Inflammatory macrophage (primary cell): ENCODE measurements at regions not wholly inside any gene's neighbourhood (a gene's known extent, or its start where the extent isn't known, plus 50 kb on each side); places are given as distances from the start of the nearest gene placed in this dataset.

Experiments used
- DNase-seq, 2 donors: peaks; one replicate each; pipeline ENCODE4 v3.0.0-alpha.2; 2020 to 2022

GRCh38 chr2:38202713-38203445 lies 126.9 kb upstream of the CYP1B1 start:
- no peak for DNase-seq

- DNase-seq = no peak
Observed at GRCh38 chr2:38201784-38202183, 125.8 kb upstream of the CYP1B1 start.

- DNase-seq = no peak
Observed at GRCh38 chr2:38200598-38200997, 124.6 kb upstream of the CYP1B1 start.

- no peak for DNase-seq
Observed at GRCh38 chr2:38199127-38199526, 123.2 kb upstream of the CYP1B1 start.

- no peak for DNase-seq
Observed at GRCh38 chr2:38194751-38195150, 118.8 kb upstream of the CYP1B1 start.

GRCh38 chr2:38192976-38193375 lies 117.0 kb upstream of the CYP1B1 start:
- peak; percentile 21 to 43 for DNase-seq

- DNase-seq = no peak
Observed at GRCh38 chr2:38192046-38192445, 116.1 kb upstream of the CYP1B1 start.

GRCh38 chr2:38191516-38191915 lies 115.6 kb upstream of the CYP1B1 start:
- DNase-seq = no peak

GRCh38 chr2:38190542-38191218 lies 114.7 kb upstream of the CYP1B1 start:
- DNase-seq = peak in 1 of 2 donors; percentile 33

GRCh38 chr2:38187541-38188011 lies 111.6 kb upstream of the CYP1B1 start:
- DNase-seq = no peak

- DNase-seq = peak in 1 of 2 donors; percentile 7
Observed at GRCh38 chr2:38185012-38185491, 109.1 kb upstream of the CYP1B1 start.

- DNase-seq = no peak
Observed at GRCh38 chr2:38182492-38183003, 106.6 kb upstream of the CYP1B1 start.

- DNase-seq = no peak
Observed at GRCh38 chr2:38181806-38182491, 106.0 kb upstream of the CYP1B1 start.

GRCh38 chr2:38180754-38181153 lies 104.8 kb upstream of the CYP1B1 start:
- DNase-seq = no peak

GRCh38 chr2:38178556-38179419 lies 102.8 kb upstream of the CYP1B1 start:
- peak; percentile 82 to 95 for DNase-seq

- peak; percentile 90 to 91 for DNase-seq
Observed at GRCh38 chr2:38178119-38178518, 102.2 kb upstream of the CYP1B1 start.

- peak; percentile 60 to 75 for DNase-seq
Observed at GRCh38 chr2:38176619-38177021, 100.7 kb upstream of the CYP1B1 start.

GRCh38 chr2:38174646-38175423 lies 98.9 kb upstream of the CYP1B1 start:
- peak; percentile 94 for DNase-seq

GRCh38 chr2:38174131-38174530 lies 98.2 kb upstream of the CYP1B1 start:
- DNase-seq = no peak

GRCh38 chr2:38173683-38174082 lies 97.7 kb upstream of the CYP1B1 start:
- DNase-seq = no peak

GRCh38 chr2:38171208-38171855 lies 95.4 kb upstream of the CYP1B1 start:
- DNase-seq = no peak
